PC-3 (cell line): ENCODE measurements at regions not wholly inside any gene's neighbourhood (a gene's known extent, or its start where the extent isn't known, plus 50 kb on each side); places are given as distances from the start of the nearest gene placed in this dataset.

Experiments used
- CTCF ChIP-seq: fragments of 300-600 bp; sonication (generic); conservative IDR thresholded peaks from 2 replicates; pipeline ENCODE4 v1.5.1; 2017; ENCODE audit warnings: antibody characterized with exemption, low read depth, mild to moderate bottlenecking, low read length
- EZH2 ChIP-seq: fragments of 300-600 bp; sonication (generic); IDR thresholded peaks from one replicate; pipeline ENCODE4 v1.6.1; 2017; ENCODE audit warnings: antibody characterized with exemption, mild to moderate bottlenecking, low read length; ENCODE audit not compliant: unreplicated experiment
- EZH2phosphoT487 ChIP-seq: fragments of 300-600 bp; sonication (generic); IDR thresholded peaks from 2 replicates; pipeline ENCODE4 v1.6.1; 2018; ENCODE audit warnings: mild to moderate bottlenecking, antibody characterized with exemption, low read length, borderline replicate concordance

DNA sequence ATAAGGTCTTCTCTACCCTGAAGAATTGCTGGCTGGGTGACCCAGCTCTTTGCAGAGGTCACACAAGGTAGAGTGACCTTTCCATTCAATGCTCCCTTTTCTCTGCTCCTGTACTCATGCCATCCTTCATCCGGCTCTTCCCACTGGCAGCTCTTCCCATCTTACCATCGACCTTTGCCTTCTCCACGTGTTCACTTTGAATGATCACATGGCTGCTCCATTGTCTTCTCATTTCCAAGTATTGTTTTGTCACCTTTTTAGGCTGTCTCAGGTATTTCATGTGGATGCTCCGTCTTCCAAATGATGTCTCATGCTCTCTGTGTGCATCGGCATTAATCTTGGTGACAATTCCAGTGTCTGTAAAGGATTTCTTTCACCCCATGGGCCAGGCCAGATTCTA, 76.6 kb upstream of the ONECUT1 start:
- no peak for TF ChIP-seq CTCF
- TF ChIP-seq EZH2, result no peak
- TF ChIP-seq EZH2phosphoT487, result no peak
